Keratinocyte (primary cell): ENCODE measurements at regions not wholly inside any gene's neighbourhood (a gene's known extent, or its start where the extent isn't known, plus 50 kb on each side); places are given as distances from the start of the nearest gene placed in this dataset.

Experiments used
- DNase-seq: peaks from one replicate; pipeline ENCODE4 v3.0.0-alpha.2; 2011; ENCODE audit warnings: low read depth, missing footprints, low spot score
- FAIRE-seq: peaks from 2 replicates; lab custom pipeline; 2011; peaks lifted over from hg19 to GRCh38; lab: Jason Lieb, UNC
- H2AFZ ChIP-seq: 2 replicates; pipeline ENCODE4 v1.6.0; 2012; ENCODE audit warnings: low read length, control low read depth, inconsistent platforms; ENCODE audit not compliant: control insufficient read depth
- H3K27ac ChIP-seq: 2 replicates; pipeline ENCODE4 v1.5.1; 2011; ENCODE audit warnings: low read length; ENCODE audit not compliant: control insufficient read depth, insufficient read depth
- H3K27me3 ChIP-seq: 3 replicates; pipeline ENCODE4 v1.6.0; 2011; ENCODE audit warnings: low read length; ENCODE audit not compliant: control insufficient read depth, insufficient read depth; ENCODE audit errors: extremely low read depth
- H3K36me3 ChIP-seq, 2 experiments: 2 replicates in 1 of 2; 3 replicates in 1 of 2; pipeline ENCODE4 v1.5.1; 2011; ENCODE audit warnings: low read length in 2 of 2, mild to moderate bottlenecking in 1 of 2; ENCODE audit not compliant: control insufficient read depth in 2 of 2, insufficient read depth in 2 of 2; ENCODE audit errors: extremely low read depth in 1 of 2
- H3K4me1 ChIP-seq: 3 replicates; pipeline ENCODE4 v1.5.1; 2011; ENCODE audit warnings: low read length; ENCODE audit not compliant: control insufficient read depth, insufficient read depth; ENCODE audit errors: extremely low read depth
- H3K4me2 ChIP-seq: 3 replicates; pipeline ENCODE4 v1.6.0; 2011; ENCODE audit warnings: low read depth, low read length; ENCODE audit not compliant: control insufficient read depth, insufficient read depth; ENCODE audit errors: extremely low read depth
- H3K4me3 ChIP-seq, 3 experiments: fragments of 200-600 bp in 1 of 3; sonication (generic) in 1 of 3; 2 replicates in 2 of 3; 3 replicates in 1 of 3; pipeline ENCODE4 v1.5.1; 2011 to 2016; ENCODE audit warnings: low read length in 3 of 3, mild to moderate bottlenecking in 3 of 3, control low read depth in 2 of 3, inconsistent platforms in 1 of 3, low read depth in 1 of 3, mixed read lengths in 1 of 3, mixed run types in 1 of 3, moderate library complexity in 1 of 3; ENCODE audit not compliant: control insufficient read depth in 2 of 3, insufficient read depth in 2 of 3; ENCODE audit errors: extremely low read depth in 1 of 3
- H3K79me2 ChIP-seq: 2 replicates; pipeline ENCODE4 v1.6.0; 2012; ENCODE audit warnings: low read length; ENCODE audit not compliant: control insufficient read depth, insufficient read depth
- H3K9ac ChIP-seq: 3 replicates; pipeline ENCODE4 v1.6.0; 2011; ENCODE audit warnings: low read length; ENCODE audit not compliant: control insufficient read depth, insufficient read depth; ENCODE audit errors: extremely low read depth
- H3K9me1 ChIP-seq: 3 replicates; pipeline ENCODE4 v1.6.0; 2011; ENCODE audit warnings: low read length; ENCODE audit not compliant: control insufficient read depth, insufficient read depth; ENCODE audit errors: extremely low read depth
- H3K9me3 ChIP-seq: 2 replicates; pipeline ENCODE4 v1.5.1; 2012; ENCODE audit warnings: low read depth, low read length; ENCODE audit not compliant: control insufficient read depth
- H4K20me1 ChIP-seq: 3 replicates; pipeline ENCODE4 v1.6.0; 2011; ENCODE audit warnings: low read length; ENCODE audit not compliant: control insufficient read depth, insufficient read depth; ENCODE audit errors: extremely low read depth
- EZH2 ChIP-seq: IDR thresholded peaks from one replicate; pipeline ENCODE4 v1.6.1; 2012; ENCODE audit warnings: inconsistent platforms, mild to moderate bottlenecking, low read length, moderate library complexity
- dilution Hi-C: fragments of 300-500 bp; cut with MboI; formaldehyde crosslinking; loops from one replicate; pipeline ENCODE4 v1.7.0; 2020; ENCODE audit warnings: low sequenced_read_pairs; ENCODE audit not compliant: extremely low pct_ligation_motif_present
- TF ChIP-seq, protein P1 (sequence below), 3 experiments: IDR thresholded peaks in 1 of 3; conservative IDR thresholded peaks in 1 of 3; optimal IDR thresholded peaks in 1 of 3; 2 replicates in 2 of 3; 3 replicates in 1 of 3; pipeline versions ENCODE3 to v1.5.1; 2011; ENCODE audit warnings: low read length in 3 of 3, mild to moderate bottlenecking in 3 of 3, moderate library complexity in 2 of 3, control low read depth in 1 of 3, inconsistent platforms in 1 of 3; ENCODE audit not compliant: insufficient read depth in 2 of 3; ENCODE audit errors: extremely low read depth in 1 of 3

DNA sequence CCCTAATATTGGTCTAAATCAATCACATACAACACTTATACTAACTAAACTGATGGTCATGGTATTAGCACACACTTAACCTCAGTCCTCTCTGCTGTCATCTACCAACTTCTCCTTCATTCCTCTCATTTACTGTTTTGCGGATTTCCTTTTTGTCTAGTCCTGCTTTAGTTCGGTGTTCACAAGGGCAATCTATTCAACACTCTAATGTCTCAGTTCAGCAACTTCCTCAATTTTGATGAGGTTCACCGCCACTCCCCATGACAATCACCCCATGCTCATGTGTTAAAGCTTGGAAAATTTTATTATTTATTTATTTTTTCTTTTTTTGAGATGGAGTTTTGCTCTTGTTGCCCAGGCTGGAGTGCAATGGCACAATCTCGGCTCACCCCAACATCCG is 301.1 kb downstream of the PTPRC start:
- DNase-seq (no peak), FAIRE-seq (no peak)
- H2AFZ ChIP-seq, result no peak overlapping the region
- H3K27me3 ChIP-seq, result no peaks in the 10 kb centered on the region
- no peaks in the 10 kb centered on the region for H4K20me1 ChIP-seq
- dilution Hi-C loops, result no loop called here
- no peak overlapping the region for H3K4me2 ChIP-seq
- no peaks in the 10 kb centered on the region for H3K36me3 ChIP-seq
- H3K4me3 ChIP-seq, result no peak overlapping the region
- no peaks in the 10 kb centered on the region for H3K9me3 ChIP-seq
- no peak overlapping the region for H3K27ac ChIP-seq
- H3K4me1 ChIP-seq, result no peaks in the 10 kb centered on the region
- no peak for TF ChIP-seq EZH2
- TF ChIP-seq, protein P1, sequence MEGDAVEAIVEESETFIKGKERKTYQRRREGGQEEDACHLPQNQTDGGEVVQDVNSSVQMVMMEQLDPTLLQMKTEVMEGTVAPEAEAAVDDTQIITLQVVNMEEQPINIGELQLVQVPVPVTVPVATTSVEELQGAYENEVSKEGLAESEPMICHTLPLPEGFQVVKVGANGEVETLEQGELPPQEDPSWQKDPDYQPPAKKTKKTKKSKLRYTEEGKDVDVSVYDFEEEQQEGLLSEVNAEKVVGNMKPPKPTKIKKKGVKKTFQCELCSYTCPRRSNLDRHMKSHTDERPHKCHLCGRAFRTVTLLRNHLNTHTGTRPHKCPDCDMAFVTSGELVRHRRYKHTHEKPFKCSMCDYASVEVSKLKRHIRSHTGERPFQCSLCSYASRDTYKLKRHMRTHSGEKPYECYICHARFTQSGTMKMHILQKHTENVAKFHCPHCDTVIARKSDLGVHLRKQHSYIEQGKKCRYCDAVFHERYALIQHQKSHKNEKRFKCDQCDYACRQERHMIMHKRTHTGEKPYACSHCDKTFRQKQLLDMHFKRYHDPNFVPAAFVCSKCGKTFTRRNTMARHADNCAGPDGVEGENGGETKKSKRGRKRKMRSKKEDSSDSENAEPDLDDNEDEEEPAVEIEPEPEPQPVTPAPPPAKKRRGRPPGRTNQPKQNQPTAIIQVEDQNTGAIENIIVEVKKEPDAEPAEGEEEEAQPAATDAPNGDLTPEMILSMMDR (optimal IDR thresholded peaks at IDR 0.05 in 1 of 3, IDR thresholded peaks at IDR 0.05 in 1 of 3, conservative IDR thresholded peaks at IDR 0.05 in 1 of 3; ENCODE audit: extremely low read depth in 1 of 3, insufficient read depth in 2 of 3, low read length in 3 of 3), result no peak
- peaks cover 16% of the 10 kb centered on the region for H3K79me2 ChIP-seq
- no peaks in the 10 kb centered on the region for H3K9me1 ChIP-seq
- H3K9ac ChIP-seq, result no peak overlapping the region

DNA sequence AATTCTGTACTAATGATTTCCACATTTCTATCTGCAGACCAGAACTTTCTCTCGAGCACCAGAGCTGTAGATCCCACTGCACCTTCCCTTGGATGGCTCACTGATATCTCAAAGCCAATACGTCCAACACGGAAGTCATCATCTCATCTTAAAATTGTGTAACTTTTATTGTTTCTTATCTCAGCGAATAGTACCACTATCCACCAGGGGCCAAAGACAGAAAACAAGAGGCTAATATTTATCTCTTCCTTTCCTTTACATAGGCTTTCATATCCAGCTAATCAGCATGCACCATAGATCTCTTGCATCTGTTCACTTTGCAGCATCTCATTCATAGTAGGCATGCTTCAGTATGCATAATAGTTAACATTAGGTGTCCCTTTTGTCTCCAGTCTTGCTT is 303.6 kb downstream of the PTPRC start:
- Histone ChIP-seq H3K27me3 (no peaks in the 10 kb centered on the region), H3K36me3 (no peaks in the 10 kb centered on the region), H3K4me1 (no peaks in the 10 kb centered on the region), H4K20me1 (no peaks in the 10 kb centered on the region), H3K79me2 (no peaks in the 10 kb centered on the region), H3K4me2 (no peak overlapping the region), H3K9me3 (no peaks in the 10 kb centered on the region), H3K27ac (no peak overlapping the region), H2AFZ (no peak overlapping the region), H3K9ac (no peak overlapping the region), H3K9me1 (no peaks in the 10 kb centered on the region), H3K4me3 (no peak overlapping the region)
- DNase-seq, result no peak
- no peak for TF ChIP-seq EZH2
- TF ChIP-seq, protein P1 (optimal IDR thresholded peaks at IDR 0.05 in 1 of 3, IDR thresholded peaks at IDR 0.05 in 1 of 3, conservative IDR thresholded peaks at IDR 0.05 in 1 of 3; ENCODE audit: extremely low read depth in 1 of 3, insufficient read depth in 2 of 3, low read length in 3 of 3), result no peak
- dilution Hi-C loops, result no loop called here
- FAIRE-seq, result no peak
